ENCODE measurements at regions not wholly inside any gene's neighbourhood (a gene's known extent, or its start where the extent isn't known, plus 50 kb on each side); places are given as distances from the start of the nearest gene placed in this dataset.
"Not testable (repeated sequence)": the region's sequence is repeated elsewhere in the genome, so short reads cannot be mapped to it uniquely, and the experiment has no call there.

GRCh38 chr15:23857028-23857641 lies 170.0 kb upstream of the NDN start:
- H3K27me3 ChIP-seq: no peaks in the 10 kb centered on the region
- ATAC-seq (peak; percentile 65), DNase-seq (no peak)
- no peaks in the 10 kb centered on the region for H3K9me3 ChIP-seq
- no peak overlapping the region for H3K27ac ChIP-seq
- no peaks in the 10 kb centered on the region for H3K36me3 ChIP-seq
- intact Hi-C loops (cut with DNase I): no loop called here
- H3K4me1 ChIP-seq: no peaks in the 10 kb centered on the region
- no peak overlapping the region for H3K4me3 ChIP-seq
- peak; percentile 47 for TF ChIP-seq CTCF (IDR thresholded peaks at IDR 0.05)

GRCh38 chr15:23859008-23859407 lies 171.9 kb upstream of the NDN start:
- ATAC-seq (no peak), DNase-seq (no peak)
- H3K9me3 ChIP-seq: no peaks in the 10 kb centered on the region
- H3K4me3 ChIP-seq: no peak overlapping the region
- H3K27ac ChIP-seq: no peak overlapping the region
- TF ChIP-seq CTCF (IDR thresholded peaks at IDR 0.05): no peak
- no peaks in the 10 kb centered on the region for H3K4me1 ChIP-seq
- no peaks in the 10 kb centered on the region for H3K27me3 ChIP-seq
- H3K36me3 ChIP-seq: no peaks in the 10 kb centered on the region
- intact Hi-C loops (cut with DNase I): no loop called here

- Histone ChIP-seq H3K4me1 (no peaks in the 10 kb centered on the region), H3K27me3 (no peaks in the 10 kb centered on the region), H3K4me3 (no peak overlapping the region), H3K9me3 (no peaks in the 10 kb centered on the region), H3K27ac (no peak overlapping the region), H3K36me3 (no peaks in the 10 kb centered on the region)
- DNase-seq: no peak
- no peak for TF ChIP-seq CTCF (IDR thresholded peaks at IDR 0.05)
- no peak for ATAC-seq
- intact Hi-C loops (cut with DNase I): no loop called here
Observed at GRCh38 chr15:23860290-23861245, 173.5 kb upstream of the NDN start.

- H3K36me3 ChIP-seq: no peaks in the 10 kb centered on the region
- peak; percentile 35 for TF ChIP-seq CTCF (IDR thresholded peaks at IDR 0.05)
- no peaks in the 10 kb centered on the region for H3K27me3 ChIP-seq
- no peak overlapping the region for H3K4me3 ChIP-seq
- DNase-seq: no peak
- H3K4me1 ChIP-seq: no peaks in the 10 kb centered on the region
- no peak overlapping the region for H3K27ac ChIP-seq
- H3K9me3 ChIP-seq: no peaks in the 10 kb centered on the region
- ATAC-seq: no peak
- intact Hi-C loops (cut with DNase I): no loop called here
Observed at GRCh38 chr15:23866832-23867231, 179.7 kb upstream of the NDN start.

- Histone ChIP-seq H3K4me1 (no peaks in the 10 kb centered on the region), H3K27ac (no peak overlapping the region), H3K36me3 (no peaks in the 10 kb centered on the region), H3K9me3 (no peaks in the 10 kb centered on the region), H3K27me3 (no peaks in the 10 kb centered on the region), H3K4me3 (no peak overlapping the region)
- DNase-seq (peak; percentile 74), ATAC-seq (peak; percentile 92)
- TF ChIP-seq CTCF (IDR thresholded peaks at IDR 0.05): no peak
- intact Hi-C loops (cut with DNase I): no loop called here
Observed at GRCh38 chr15:23869396-23869795, 182.3 kb upstream of the NDN start.

- H3K4me3 ChIP-seq; ATAC-seq; H3K27me3 ChIP-seq; H3K4me1 ChIP-seq; H3K36me3 ChIP-seq; intact Hi-C loops (cut with DNase I); H3K9me3 ChIP-seq; DNase-seq; H3K27ac ChIP-seq: not testable (repeated sequence)
Observed at GRCh38 chr15:23873613-23874012, 186.5 kb upstream of the NDN start.
